OCI-LY1 (cell line): ENCODE measurements at regions not wholly inside any gene's neighbourhood (a gene's known extent, or its start where the extent isn't known, plus 50 kb on each side); places are given as distances from the start of the nearest gene placed in this dataset.

Experiments used
- EZH2 ChIP-seq: fragments of 200-600 bp; sonication (generic), shearing (Covaris generic); IDR thresholded peaks from 2 replicates; pipeline ENCODE4 v1.8.0; 2017; ENCODE audit warnings: borderline replicate concordance, mixed run types, mild to moderate bottlenecking, antibody characterized with exemption, low read length, moderate library complexity, mixed read lengths
- TF ChIP-seq, protein P1 (sequence below): fragments of 200-600 bp; sonication (generic), shearing (Covaris generic); IDR thresholded peaks from 2 replicates; pipeline ENCODE4 v1.5.1; 2017; ENCODE audit warnings: mild to moderate bottlenecking, antibody characterized with exemption, low read length, moderate library complexity, mixed read lengths

DNA sequence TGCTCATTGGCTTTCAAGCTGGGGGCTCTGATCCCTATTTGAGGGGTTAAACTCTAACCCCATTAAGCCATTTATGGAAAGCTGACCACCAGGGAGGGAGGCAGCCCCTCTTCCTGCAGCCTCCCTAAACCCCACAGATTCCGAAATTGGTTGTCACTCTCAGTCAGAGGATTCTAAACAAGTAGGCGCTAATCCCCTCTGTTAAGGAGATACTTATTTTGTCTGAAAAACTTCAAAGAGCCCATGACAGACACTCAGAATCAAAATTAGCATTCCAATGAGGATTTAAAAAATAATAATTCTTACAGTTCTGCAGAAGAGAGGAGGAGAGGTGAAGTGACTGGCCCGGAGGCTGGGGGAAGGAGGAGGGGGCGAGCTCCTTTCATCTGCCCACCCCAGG is 69.7 kb upstream of the LMO1 start:
- TF ChIP-seq, protein P1, sequence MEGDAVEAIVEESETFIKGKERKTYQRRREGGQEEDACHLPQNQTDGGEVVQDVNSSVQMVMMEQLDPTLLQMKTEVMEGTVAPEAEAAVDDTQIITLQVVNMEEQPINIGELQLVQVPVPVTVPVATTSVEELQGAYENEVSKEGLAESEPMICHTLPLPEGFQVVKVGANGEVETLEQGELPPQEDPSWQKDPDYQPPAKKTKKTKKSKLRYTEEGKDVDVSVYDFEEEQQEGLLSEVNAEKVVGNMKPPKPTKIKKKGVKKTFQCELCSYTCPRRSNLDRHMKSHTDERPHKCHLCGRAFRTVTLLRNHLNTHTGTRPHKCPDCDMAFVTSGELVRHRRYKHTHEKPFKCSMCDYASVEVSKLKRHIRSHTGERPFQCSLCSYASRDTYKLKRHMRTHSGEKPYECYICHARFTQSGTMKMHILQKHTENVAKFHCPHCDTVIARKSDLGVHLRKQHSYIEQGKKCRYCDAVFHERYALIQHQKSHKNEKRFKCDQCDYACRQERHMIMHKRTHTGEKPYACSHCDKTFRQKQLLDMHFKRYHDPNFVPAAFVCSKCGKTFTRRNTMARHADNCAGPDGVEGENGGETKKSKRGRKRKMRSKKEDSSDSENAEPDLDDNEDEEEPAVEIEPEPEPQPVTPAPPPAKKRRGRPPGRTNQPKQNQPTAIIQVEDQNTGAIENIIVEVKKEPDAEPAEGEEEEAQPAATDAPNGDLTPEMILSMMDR: no peak
- no peak for TF ChIP-seq EZH2
